Superior temporal gyrus (tissue), 1 donor: ENCODE measurements at regions not wholly inside any gene's neighbourhood (a gene's known extent, or its start where the extent isn't known, plus 50 kb on each side); places are given as distances from the start of the nearest gene placed in this dataset.
A peak's percentile ranks its signal among the peaks of the same experiment; 100 is the strongest.
"Not testable (repeated sequence)": the region's sequence is repeated elsewhere in the genome, so short reads cannot be mapped to it uniquely, and the experiment has no call there.

Source experiments
- DNase-seq: peaks from one replicate; pipeline ENCODE4 v3.0.0-alpha.2; 2016; ENCODE audit errors: extremely low spot score

DNA sequence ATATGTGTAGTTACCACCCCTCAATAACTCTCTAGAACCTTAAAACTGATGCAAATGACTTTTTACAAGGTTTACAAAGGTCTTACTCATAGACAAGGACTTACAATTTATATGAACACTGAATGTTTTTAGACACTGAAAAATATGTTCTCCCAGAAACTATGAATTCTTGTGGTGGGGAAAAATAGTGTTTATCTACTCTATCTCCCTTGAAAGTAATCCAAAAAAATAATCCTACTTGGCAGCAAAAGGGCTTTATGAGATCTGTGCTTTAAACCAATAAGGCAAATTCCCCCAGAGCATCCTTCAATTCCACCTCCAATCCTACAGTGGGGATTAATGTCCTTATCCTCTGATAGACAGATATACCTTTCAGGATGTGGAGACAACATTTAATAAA, 1984.1 kb upstream of the RAG2 start:
- DNase-seq, result no peak

DNA sequence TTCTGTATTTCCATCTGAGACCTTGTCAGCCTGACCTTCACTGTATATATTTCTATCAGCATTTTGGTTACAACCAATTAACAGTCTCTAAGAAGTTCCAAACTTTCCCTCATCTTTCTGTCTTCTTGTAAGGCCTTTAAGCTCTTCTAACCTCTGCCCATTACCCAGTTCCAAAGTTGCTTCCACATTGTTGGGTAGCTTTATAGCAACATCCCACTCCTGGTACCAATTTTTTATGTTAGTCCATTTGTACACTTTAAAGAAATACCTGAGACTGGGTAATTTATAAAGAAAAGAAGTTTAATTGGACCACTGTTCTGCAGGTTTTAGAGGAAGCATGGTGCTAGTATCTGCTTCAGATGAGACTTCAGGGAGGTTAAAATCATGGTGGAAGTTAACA, 1979.7 kb upstream of the RAG2 start:
- no peak for DNase-seq

DNA sequence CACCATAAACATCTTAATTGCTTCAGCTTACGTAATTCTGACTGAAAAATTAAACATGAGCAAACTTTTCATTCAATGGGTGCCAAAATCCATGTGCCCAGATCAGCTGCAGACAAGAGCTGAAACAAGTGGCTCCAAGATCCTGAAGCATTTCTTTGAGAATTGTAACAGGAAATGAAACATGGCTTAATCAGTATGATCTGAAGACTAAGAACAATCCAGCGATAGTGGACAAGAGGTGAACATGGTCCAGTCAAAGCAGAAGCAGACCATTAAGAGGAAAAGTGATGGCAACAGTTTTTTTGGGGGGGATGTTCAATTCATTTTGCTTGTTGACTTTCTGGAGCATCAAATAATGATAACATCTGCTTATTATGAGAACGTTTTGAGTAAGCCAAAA, 1964.5 kb upstream of the RAG2 start:
- DNase-seq, result no peak

DNA sequence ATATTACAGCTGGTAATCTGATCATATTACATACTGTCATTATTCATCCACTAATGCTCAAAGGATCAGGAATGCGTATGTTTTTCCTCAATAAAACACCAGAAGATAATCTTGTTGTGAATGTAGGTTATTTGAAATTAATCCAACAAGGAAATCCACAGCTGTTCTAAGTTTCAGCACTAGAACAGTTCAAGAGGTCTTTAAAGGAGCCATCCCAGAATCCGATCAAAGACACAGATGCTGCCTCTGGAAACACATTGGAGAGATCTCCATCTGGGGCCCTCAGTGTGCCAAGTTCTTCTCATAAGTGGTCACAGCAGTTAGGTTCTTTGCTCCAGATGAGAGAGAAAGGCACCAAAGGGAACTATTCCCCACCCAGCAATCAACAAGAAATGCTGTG, 1955.1 kb upstream of the RAG2 start:
- no peak for DNase-seq

DNA sequence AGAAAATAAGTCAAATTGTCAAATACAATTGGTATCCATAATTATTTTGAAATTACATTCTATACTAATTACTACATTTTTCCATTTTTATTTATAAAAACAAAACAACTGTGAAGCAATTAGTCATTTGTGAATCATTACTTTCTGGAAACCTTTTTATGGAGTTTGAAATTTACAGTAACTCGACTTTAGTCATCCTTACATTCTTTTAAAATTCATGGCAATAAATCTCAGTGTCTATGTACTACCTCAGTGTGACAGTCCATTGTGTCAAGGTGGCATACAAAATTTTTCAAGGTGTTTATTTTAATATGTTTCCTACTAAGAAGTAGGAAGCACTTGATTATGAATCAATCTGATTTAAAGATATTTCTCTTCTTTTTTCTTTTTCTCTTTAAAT, 1949.4 kb upstream of the RAG2 start:
- DNase-seq, result no peak

DNA sequence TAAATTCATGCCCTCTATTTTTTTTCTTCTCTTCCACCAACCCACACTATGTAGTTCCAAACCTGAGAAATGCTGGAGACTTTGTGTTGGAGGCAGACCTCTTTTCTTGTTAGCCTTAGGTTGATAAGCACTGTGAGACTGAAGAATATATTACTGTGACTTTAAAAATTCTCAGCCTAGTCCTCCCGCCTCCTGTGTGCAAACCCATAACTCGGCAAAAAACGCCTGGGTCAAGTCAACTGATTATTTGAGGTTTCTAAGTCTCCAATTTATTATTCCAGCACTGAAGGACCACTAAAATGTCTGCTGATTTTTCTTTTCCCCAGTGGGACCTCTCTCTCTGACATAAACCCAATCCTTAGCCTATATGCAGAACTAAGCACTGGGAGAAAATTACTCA, 1946.0 kb upstream of the RAG2 start:
- DNase-seq, result no peak

DNA sequence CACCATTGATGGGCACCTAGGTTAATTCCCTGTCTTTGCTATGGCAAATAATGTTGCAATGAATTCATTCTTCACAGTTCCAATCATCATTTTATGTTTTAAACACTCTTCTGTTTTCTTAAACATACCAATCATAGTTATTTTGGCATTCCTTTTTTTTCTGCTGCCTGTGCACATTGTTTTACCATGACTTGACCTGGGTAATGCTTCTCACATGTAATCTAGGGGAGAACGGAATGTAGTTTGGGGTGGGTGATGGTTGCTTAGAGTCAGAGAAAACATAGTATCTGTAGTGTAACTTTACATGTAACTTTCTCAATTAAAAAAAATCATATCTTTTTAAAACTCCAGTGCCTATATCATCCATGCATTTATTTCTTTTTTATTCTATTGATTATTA, 1945.3 kb upstream of the RAG2 start:
- no peak for DNase-seq

DNA sequence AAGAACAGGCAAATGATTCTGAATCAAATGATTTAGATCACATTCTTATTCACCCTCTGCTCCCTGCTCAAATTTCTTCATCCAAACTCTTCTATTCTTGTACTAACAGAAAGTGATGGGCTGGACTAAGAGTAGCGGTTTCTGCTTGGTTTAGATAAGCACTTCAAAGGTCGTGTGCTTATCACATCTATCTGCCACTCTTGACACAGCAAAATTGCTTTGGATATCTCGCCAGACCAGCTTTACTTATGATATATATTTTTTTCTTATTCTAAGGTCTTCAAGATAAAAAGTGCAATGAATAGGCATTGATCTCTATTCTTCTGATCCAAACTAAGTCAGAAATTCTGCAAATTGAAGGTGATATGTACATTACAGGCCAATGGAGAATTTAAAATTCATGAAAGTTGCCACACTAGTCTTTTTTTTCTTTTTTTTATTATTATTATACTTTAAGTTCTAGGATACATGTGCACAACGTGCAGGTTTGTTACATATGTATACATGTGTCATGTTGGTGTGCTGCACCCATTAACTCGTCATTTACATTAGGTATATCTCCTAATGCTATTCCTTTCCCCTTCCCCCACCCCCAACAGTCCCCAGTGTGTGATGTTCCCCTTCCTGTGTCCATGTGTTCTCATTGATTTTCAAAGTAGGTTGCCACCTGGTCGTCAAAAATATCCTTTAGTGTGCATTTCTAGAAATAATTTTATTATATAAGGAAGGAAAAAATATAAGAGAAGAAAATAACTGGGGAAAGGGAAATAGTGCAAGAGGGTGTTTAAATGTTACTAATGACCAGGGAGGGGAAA, 1941.0 kb upstream of the RAG2 start:
- no peak for DNase-seq

DNA sequence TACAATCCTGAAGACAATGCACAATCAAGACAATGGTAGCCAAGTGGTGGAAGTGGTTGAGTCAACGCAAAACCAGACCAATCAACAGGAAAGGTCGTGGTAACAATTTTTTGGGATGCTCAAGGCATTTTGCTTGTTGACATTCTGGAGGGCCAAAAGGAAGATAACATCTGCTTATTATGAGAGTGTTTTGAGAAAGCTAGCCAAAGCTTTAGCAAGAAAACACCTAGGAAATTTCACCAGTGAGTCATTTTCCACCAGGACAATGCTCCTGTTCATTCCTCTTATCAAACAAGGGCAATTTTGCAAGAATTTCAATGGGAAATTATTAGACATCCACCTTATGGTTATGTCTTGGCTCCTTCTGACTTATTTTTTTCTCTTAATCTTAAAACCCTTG, 1932.2 kb upstream of the RAG2 start:
- DNase-seq, result no peak

DNA sequence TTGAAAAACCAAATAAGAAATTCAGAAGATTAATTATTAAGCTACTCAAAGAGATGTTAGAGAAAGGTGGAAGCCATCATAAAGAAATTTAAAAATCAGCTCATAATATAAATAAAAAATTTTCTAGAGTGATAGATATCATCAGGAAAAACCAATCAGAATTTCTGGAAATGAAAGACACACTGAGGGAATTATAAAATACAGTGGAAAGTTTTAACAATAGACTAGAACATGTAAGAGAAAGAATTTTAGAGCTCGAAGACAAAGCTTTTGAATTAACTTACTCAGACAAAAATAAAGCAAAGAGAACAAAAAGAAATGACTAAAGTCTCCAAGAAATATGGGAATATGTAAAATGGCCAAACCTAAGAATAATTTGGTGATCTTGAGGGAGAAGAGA, 1926.9 kb upstream of the RAG2 start:
- DNase-seq, result no peak

DNA sequence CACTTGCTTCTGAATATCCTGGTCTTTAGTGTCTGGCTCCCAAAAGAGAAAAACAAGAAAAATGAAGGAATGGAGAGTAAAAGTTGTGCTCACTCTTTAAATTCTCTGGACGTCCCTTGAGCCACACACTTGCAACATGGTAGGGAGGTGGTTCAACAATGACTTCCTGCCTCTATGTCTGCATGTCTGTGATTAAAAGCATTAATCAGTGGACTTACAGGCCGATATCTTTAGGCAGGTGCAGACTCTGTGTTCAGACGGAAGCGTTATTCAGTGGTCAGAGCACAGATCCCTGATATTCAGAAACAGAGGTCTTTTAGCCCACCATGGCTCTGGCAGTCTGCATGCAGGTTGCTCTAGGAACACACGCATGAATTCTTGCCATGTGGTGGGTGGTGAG, 1920.0 kb upstream of the RAG2 start:
- no peak for DNase-seq

DNA sequence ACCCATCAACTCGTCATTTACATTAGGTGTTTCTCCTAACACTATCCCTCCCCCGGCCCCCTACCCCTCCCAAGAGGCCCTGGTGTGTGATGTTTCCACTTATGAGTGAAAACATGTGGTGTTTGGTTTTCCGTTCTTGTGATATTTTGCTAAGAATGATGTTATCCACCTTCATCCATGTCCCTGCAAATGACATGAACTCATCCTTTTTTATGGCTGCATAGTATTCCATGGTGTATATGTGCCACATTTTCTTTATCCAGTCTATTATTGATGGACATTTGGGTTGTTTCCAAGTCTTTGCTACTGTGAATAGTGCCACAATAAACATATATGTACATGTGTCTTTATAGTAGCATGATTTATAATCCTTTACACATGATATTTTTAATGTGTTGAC, 1914.8 kb upstream of the RAG2 start:
- not testable (repeated sequence) for DNase-seq

DNA sequence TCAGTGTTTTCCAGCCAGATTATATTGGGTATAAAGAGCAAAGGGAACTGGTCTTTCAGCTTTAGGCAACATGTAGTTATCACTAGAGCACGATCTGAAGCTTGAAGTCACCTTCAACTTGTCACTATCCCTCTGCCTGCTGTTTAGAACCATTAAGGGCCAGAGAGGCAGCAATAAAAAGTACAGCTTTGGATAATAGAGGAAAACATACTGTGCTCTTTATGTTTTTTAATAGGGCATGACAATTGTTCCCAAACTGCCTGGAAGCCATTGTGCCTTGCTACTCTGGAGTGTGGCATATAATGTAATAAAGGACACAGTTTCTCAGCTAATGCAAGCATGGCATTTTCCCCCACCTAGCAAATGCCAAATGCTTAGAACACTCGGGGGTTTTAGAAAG, 1912.0 kb upstream of the RAG2 start:
- DNase-seq, result no peak

DNA sequence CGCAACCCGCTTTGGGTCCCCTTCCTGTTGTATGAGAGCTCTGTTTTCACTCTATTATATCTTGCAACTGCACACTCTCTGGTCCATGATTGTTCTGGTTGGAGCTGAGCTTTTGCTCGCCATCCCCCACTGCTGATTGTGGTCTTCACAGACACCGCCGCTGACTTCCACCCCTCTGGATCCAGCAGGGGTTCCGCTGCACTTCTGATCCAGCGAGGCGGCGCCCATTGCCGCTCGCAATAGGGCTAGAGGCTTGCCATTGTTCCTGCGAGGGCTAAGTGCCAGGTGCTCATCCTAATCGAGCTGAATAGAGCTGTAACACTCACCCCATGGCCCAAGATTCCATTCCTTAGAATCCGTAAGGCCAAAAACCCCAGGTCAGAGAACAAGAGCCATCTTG, 1905.8 kb upstream of the RAG2 start:
- no peak for DNase-seq

DNA sequence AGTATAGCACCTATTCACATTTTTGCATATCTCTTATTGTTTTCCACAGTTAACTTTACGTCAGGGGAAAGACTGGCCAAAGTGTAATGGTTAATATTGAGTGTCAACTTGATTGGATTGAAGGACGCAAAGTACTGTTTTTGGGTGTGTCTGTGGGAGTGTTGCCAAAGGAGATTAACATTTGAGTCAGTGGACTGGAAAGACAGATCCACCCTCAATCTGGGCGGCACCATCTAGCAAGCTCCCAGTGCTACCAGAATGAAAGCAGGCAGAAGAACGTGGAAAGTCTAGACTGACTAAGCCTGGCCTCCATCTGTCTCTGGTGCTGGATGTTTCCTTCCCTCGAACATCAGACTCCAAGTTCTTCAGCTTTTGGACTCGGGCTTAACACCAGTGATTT, 1900.7 kb upstream of the RAG2 start:
- no peak for DNase-seq

DNA sequence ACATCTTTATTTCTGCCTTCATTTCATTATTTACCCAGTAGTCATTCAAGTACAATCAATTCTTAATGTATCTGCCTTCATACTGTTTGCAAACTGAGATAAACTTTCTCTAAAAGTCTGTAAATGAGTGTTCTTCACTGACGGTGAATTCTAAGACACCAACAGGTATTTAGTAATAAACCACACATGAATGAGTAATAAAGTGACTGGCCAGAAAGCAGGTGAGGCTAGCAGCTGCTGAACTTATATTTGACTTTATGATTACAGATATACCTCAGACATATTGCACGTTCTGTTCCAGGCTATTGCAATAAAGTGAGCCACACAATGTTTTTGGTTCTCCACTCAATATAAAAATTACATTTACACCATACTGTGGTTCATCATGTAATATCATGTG, 1894.0 kb upstream of the RAG2 start:
- no peak for DNase-seq

DNA sequence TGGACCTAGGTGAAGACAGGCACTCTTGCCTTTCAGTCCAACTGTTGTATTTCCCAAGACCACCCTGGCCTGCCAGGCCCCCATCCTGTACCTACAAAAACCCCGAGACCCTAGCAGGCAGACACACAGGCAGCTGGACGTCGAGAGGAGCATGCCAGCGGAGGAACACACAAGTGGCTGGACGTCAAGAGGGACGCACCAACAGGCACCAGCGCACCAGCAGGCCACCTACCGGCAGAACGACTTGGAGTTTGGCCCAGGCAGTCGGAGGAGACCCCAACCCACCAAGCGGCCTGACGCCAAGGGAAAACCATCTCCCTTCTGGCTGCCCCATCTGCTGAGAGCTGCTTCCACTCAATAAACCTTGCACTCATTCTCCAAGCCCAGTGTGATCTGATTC, 1883.4 kb upstream of the RAG2 start:
- no peak for DNase-seq

DNA sequence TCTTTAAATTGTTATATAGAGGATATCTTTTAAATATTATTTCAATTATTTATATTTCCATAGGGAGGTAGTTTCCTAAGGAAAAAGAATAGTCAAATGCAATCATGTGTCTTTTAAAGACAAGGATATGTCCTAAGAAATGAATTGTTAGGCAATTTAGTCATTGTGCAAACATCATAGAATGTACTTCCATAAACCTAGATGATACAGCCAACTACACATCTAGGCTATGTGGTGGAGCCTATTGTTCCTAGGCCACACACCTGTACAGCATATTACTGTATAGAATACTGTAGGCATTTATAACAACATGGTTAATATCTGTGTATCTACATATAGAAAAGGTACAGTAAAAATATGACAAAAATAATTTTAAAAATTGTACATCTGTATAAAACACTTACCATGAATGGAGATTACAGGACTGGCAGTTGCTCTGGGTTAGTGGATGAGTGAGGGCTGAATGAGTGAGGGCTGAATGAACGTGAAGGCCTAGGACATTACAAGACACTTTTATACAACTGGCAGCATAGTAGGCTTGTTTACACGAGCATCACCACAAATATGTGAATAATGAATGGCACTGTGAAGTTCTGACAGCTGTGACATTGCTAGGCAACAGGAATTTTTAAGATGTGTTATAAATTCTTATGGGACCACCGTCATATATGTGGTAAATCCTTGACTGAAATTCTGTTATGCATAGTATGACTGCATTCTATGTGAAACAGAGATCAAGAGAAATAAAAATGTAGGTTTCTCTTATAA, 1879.0 kb upstream of the RAG2 start:
- no peak for DNase-seq

DNA sequence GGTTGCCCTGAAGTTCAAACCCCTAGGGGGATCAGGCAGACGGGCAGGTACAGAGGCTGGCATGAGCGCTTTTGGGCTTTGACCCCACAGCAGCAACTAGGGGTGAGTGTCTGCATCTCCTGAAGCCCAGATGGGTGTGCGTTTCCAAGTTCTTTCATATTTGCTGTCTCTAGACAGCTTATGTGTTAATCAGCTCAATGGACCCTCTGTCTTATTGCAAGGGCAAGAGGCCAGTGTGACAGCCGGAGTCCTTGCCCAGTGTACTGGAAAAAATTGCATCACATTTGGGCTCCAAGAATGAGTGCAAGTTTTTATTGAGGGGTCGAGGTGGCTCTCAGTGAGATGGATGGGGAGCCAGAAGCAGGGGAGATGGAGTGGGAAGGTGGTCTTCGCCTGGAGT, 1863.7 kb upstream of the RAG2 start:
- DNase-seq, result no peak

DNA sequence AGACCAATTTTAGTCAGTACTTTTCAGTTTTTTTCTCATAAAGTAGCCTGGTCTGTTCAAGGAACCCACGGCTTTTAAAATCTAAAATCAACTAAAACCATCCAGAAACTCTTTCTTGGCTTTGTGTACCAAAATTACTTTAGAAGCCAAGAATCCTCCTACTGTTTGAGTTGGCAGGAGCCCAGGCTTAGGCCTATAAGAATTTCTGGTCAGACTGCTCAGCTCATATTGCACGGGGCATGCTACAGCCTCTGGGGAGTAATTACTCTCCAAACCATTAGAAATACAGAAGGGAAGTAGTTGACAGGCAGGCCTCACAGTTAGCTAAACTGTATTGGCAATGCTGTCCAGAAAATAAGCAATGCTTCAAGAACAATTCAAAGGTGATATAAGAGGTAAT, 1862.9 kb upstream of the RAG2 start:
- DNase-seq, result peak; percentile 9

DNA sequence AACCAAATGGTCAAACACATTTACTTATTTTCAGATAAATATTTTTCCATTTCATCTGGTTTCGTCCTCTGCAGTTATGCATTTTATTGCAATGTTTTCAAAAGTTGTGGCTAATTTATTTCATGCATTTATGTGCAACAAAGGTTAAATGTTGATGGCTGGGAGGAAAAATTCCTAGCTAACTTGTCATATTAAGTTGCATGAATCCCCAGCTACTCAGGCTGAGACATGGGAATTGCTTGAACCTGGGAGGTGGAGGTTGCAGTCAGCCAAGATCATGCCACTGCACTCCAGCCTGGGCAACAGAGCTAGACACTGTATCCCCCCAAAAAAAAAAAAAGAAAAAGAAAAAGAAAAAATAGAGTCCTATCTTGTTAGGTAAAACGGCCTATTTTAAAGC, 1862.4 kb upstream of the RAG2 start:
- DNase-seq, result no peak

DNA sequence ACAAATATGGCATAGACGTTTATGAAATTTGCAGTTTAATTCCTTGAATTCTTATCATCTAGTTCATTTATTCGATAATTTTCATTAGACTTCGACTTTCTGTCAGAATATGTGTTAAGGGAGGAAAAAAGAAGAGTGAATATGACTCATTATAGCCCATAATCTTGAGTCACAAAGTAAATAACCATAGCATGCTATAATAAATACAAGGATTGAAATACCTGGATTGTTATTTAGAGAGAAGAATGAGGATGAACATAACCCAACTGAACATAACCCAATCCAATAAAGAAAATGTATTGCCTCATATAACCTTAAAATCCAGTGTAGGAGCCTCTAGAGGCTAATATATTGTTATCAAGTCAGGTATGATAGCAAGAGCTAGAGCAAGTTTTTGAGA, 1858.3 kb upstream of the RAG2 start:
- DNase-seq, result no peak

DNA sequence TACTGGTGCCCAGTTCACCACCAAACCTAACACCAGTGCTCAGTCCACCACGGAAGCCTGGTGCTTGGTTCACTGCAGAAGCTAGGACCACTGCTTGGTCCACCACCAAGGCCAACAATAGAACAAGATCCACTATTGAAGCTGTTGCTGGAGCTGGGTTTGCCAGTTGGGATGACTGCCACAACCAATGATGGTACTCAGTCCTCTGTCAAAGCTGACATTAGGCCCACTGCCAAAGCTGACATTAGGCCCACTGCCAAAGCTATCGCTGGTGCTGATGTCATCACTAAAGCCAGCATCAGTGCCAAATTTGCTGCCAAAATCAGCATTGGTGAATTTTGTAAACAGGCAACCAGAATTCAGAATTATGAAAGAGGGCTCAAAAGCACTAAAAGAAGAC, 1850.2 kb upstream of the RAG2 start:
- DNase-seq, result no peak

DNA sequence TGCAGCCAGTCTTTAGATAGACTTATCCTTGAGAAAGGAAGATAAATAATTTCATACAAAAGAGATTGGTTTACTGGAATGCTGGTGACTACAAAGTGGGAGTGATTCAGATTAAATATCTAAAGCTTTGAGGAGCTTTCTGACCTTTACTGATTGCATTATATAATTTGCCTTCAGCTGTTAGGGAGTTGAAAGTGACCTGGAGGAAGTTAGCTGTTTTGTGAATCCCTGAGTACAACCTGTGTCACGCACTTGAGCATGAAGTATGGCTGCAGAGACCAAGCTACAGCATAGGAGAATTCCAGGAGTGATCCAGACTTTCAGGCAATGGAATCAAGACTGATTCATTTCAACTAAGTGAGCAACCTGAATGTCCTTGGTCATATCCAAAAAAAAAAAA, 1848.3 kb upstream of the RAG2 start:
- no peak for DNase-seq
